HCT116 (cell line): ENCODE measurements at regions not wholly inside any gene's neighbourhood (a gene's known extent, or its start where the extent isn't known, plus 50 kb on each side); places are given as distances from the start of the nearest gene placed in this dataset.

ENCODE experiments used
- ATAC-seq: fragments of 200-7000 bp; cut with Tn5 transposase; 2 replicates; pipeline ENCODE4 v1.9.1; 2020; ENCODE audit warnings: mild to moderate bottlenecking, moderate library complexity
- BruUV-seq: library from RNA; stranded (reverse); fragments of 400-500 nt; replicated peaks from 2 replicates; lab custom pipeline; 2021; lab: Mats Ljungman, UMichigan
- CTCF ChIA-PET: fragments of 300-600 bp; sonication (Branson Sonifier 250); formaldehyde crosslinking; loops from one replicate; lab custom pipeline; 2021; ENCODE audit warnings: antibody characterized with exemption; lab: Charles Lee
- POLR2A ChIA-PET: fragments of 300-600, 350-600 bp; sonication (Branson Sonifier 250); formaldehyde crosslinking; loops from one replicate; lab custom pipeline; 2021; ENCODE audit warnings: antibody characterized with exemption; lab: Charles Lee
- RAD21 ChIA-PET, 2 experiments: fragments of 300-600 bp; sonication (Branson Sonifier 250); formaldehyde crosslinking; loops; one replicate each; lab custom pipeline; 2023; ENCODE audit warnings: low total read pairs in 2 of 2; ENCODE audit not compliant: uncharacterized antibody in 2 of 2, unreplicated experiment in 2 of 2, low non-redundant PET in 1 of 2; lab: Charles Lee
- DNase-seq: peaks from one replicate; pipeline ENCODE4 v3.0.0-alpha.2; 2010; ENCODE audit warnings: low read depth, low spot score
- H2AFZ ChIP-seq: fragments of 200-600 bp; shearing (Covaris generic), sonication (generic); 2 replicates; pipeline ENCODE4 v1.6.1; 2017; ENCODE audit warnings: low read depth, mixed run types, mixed read lengths, antibody characterized with exemption, low read length; ENCODE audit not compliant: poor library complexity, severe bottlenecking
- H3K27ac ChIP-seq: 2 replicates; pipeline ENCODE4 v1.5.1; 2012; ENCODE audit warnings: low read depth, low read length
- H3K27me3 ChIP-seq: fragments of 200-600 bp; sonication (generic); 2 replicates; pipeline ENCODE4 v1.6.1; 2016; ENCODE audit warnings: mixed run types, low read length, mixed read lengths; ENCODE audit not compliant: insufficient read depth
- H3K36me3 ChIP-seq, 2 experiments: fragments of 200-500 bp in 1 of 2; fragments of 200-600 bp in 1 of 2; sonication (Bioruptor generic) in 1 of 2; sonication (generic) in 1 of 2; 2 replicates each; pipeline versions ENCODE4 v1.5.1 to v1.6.1; 2014 to 2016; ENCODE audit warnings: low read length in 2 of 2, inconsistent platforms in 1 of 2, mixed read lengths in 1 of 2, mixed run types in 1 of 2; ENCODE audit not compliant: insufficient read depth in 2 of 2, control insufficient read depth in 1 of 2
- H3K4me1 ChIP-seq, 2 experiments: fragments of 200-600 bp in 1 of 2; sonication (generic) in 1 of 2; 2 replicates each; pipeline versions ENCODE4 v1.5.1 to v1.6.1; 2012 to 2017; ENCODE audit warnings: low read length in 2 of 2, inconsistent platforms in 1 of 2, mild to moderate bottlenecking in 1 of 2, mixed read lengths in 1 of 2, mixed run types in 1 of 2, moderate library complexity in 1 of 2; ENCODE audit not compliant: insufficient read depth in 2 of 2, control insufficient read depth in 1 of 2
- H3K4me2 ChIP-seq: fragments of 200-600 bp; sonication (generic); 2 replicates; pipeline ENCODE4 v1.6.1; 2017; ENCODE audit warnings: mixed run types, low read length, mixed read lengths
- H3K4me3 ChIP-seq, 2 experiments: fragments of 200-600 bp in 1 of 2; sonication (generic) in 1 of 2; replicated peaks in 1 of 2; 2 replicates each; pipeline ENCODE4 v1.5.1; 2011 to 2016; ENCODE audit warnings: low read length in 2 of 2, control low read depth in 1 of 2, low read depth in 1 of 2, mild to moderate bottlenecking in 1 of 2, mixed read lengths in 1 of 2, mixed run types in 1 of 2
- H3K79me2 ChIP-seq: fragments of 200-600 bp; sonication (generic); 2 replicates; pipeline ENCODE4 v1.6.1; 2017; ENCODE audit warnings: mild to moderate bottlenecking, mixed run types, low read length, moderate library complexity, mixed read lengths; ENCODE audit not compliant: insufficient read depth
- H3K9ac ChIP-seq: fragments of 200-600 bp; sonication (generic); 2 replicates; pipeline ENCODE4 v1.6.1; 2016; ENCODE audit warnings: low read length, mixed read lengths
- H3K9me2 ChIP-seq: fragments of 200-600 bp; sonication (generic), shearing (Covaris generic); 2 replicates; pipeline ENCODE4 v1.6.1; 2017; ENCODE audit warnings: mixed run types, mild to moderate bottlenecking, moderate library complexity; ENCODE audit not compliant: insufficient read depth
- H3K9me3 ChIP-seq, 2 experiments: fragments of 200-500 bp in 1 of 2; fragments of 200-600 bp in 1 of 2; sonication (Bioruptor generic) in 1 of 2; sonication (generic) in 1 of 2; 2 replicates each; pipeline ENCODE4 v1.6.1; 2014 to 2017; ENCODE audit warnings: low read length in 2 of 2, mixed read lengths in 2 of 2, inconsistent platforms in 1 of 2, low read depth in 1 of 2, mild to moderate bottlenecking in 1 of 2, mixed run types in 1 of 2, moderate library complexity in 1 of 2; ENCODE audit not compliant: control insufficient read depth in 1 of 2, insufficient read depth in 1 of 2
- H4K20me1 ChIP-seq: fragments of 200-600 bp; sonication (generic), shearing (Covaris generic); 2 replicates; pipeline ENCODE4 v1.6.1; 2017; ENCODE audit warnings: mixed run types, mild to moderate bottlenecking, moderate library complexity; ENCODE audit not compliant: insufficient read depth
- ATF3 ChIP-seq: IDR thresholded peaks from 2 replicates; pipeline ENCODE4 v1.6.1; 2012
- CEBPB ChIP-seq: IDR thresholded peaks from 2 replicates; pipeline ENCODE4 v1.6.1; 2012; ENCODE audit warnings: low read depth
- ELF1 ChIP-seq: IDR thresholded peaks from 2 replicates; pipeline ENCODE4 v1.6.1; 2012; ENCODE audit warnings: low read depth, borderline replicate concordance
- EZH2 ChIP-seq: fragments of 200-600 bp; sonication (generic); IDR thresholded peaks from 2 replicates; pipeline ENCODE4 v1.6.1; 2017; ENCODE audit warnings: antibody characterized with exemption, mixed run types
- EZH2phosphoT487 ChIP-seq: fragments of 200-600 bp; IDR thresholded peaks from 2 replicates; pipeline ENCODE4 v1.6.1; 2018; ENCODE audit warnings: antibody characterized with exemption, borderline replicate concordance
- FOSL1 ChIP-seq: IDR thresholded peaks from 2 replicates; pipeline ENCODE4 v1.6.1; 2012; ENCODE audit warnings: low read depth
- POLR2A ChIP-seq: IDR thresholded peaks from 2 replicates; pipeline ENCODE4 v1.7.0; 2011; ENCODE audit warnings: borderline replicate concordance; ENCODE audit not compliant: insufficient read depth, insufficient read length; ENCODE audit errors: extremely low read depth
- RAD21 ChIP-seq: IDR thresholded peaks from 2 replicates; pipeline ENCODE4 v1.6.1; 2012; ENCODE audit warnings: low read depth, mild to moderate bottlenecking
- SIN3A ChIP-seq: IDR thresholded peaks from 2 replicates; pipeline ENCODE4 v1.6.1; 2012; ENCODE audit warnings: low read depth
- SRF ChIP-seq: IDR thresholded peaks from 2 replicates; pipeline ENCODE4 v1.6.1; 2012; ENCODE audit warnings: low read depth
- ZBTB33 ChIP-seq: IDR thresholded peaks from 2 replicates; pipeline ENCODE4 v1.6.1; 2011; ENCODE audit warnings: mild to moderate bottlenecking, low read length, moderate library complexity; ENCODE audit not compliant: insufficient replicate concordance; ENCODE audit errors: extremely low read depth
- ZNF274 ChIP-seq: fragments of 200-500 bp; sonication (Bioruptor generic); IDR thresholded peaks from 2 replicates; pipeline ENCODE4 v1.6.1; 2014; ENCODE audit warnings: mild to moderate bottlenecking, low read depth, low read length, inconsistent platforms
- intact Hi-C: fragments of 100-400 bp; cut with micrococcal nuclease; formaldehyde crosslinking; loops from 2 replicates; pipeline ENCODE4 v1.10.0; 2022
- TF ChIP-seq, protein P1 (sequence below): IDR thresholded peaks from 2 replicates; pipeline ENCODE4 v1.6.1; 2012
- TF ChIP-seq, protein P2 (sequence below), 3 experiments: fragments of 200-600 bp in 1 of 3; sonication (generic) in 1 of 3; IDR thresholded peaks in 2 of 3; conservative IDR thresholded peaks in 1 of 3; 2 replicates each; pipeline ENCODE4 v1.5.1; 2012 to 2017; ENCODE audit warnings: low read depth in 2 of 3, low read length in 2 of 3, antibody characterized with exemption in 1 of 3, borderline replicate concordance in 1 of 3, control low read depth in 1 of 3, mild to moderate bottlenecking in 1 of 3, mixed read lengths in 1 of 3, mixed run types in 1 of 3, moderate library complexity in 1 of 3; ENCODE audit not compliant: insufficient read depth in 1 of 3

GRCh38 chr2:39517102-39517436 is 80.0 kb upstream of the MAP4K3 start:
- Histone ChIP-seq H3K4me2 (no peak overlapping the region), H3K9me2 (no peaks in the 10 kb centered on the region), H3K4me3 (no peak overlapping the region)
- DNase-seq = no peak
- no peak for TF ChIP-seq EZH2phosphoT487
- no peak for TF ChIP-seq ATF3
- TF ChIP-seq, protein P1, sequence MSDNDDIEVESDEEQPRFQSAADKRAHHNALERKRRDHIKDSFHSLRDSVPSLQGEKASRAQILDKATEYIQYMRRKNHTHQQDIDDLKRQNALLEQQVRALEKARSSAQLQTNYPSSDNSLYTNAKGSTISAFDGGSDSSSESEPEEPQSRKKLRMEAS = no peak
- no peak for TF ChIP-seq ZBTB33
- TF ChIP-seq SRF = no peak
- no peak for TF ChIP-seq EZH2
- TF ChIP-seq SIN3A = no peak
- TF ChIP-seq CEBPB = no peak
- TF ChIP-seq, protein P2, sequence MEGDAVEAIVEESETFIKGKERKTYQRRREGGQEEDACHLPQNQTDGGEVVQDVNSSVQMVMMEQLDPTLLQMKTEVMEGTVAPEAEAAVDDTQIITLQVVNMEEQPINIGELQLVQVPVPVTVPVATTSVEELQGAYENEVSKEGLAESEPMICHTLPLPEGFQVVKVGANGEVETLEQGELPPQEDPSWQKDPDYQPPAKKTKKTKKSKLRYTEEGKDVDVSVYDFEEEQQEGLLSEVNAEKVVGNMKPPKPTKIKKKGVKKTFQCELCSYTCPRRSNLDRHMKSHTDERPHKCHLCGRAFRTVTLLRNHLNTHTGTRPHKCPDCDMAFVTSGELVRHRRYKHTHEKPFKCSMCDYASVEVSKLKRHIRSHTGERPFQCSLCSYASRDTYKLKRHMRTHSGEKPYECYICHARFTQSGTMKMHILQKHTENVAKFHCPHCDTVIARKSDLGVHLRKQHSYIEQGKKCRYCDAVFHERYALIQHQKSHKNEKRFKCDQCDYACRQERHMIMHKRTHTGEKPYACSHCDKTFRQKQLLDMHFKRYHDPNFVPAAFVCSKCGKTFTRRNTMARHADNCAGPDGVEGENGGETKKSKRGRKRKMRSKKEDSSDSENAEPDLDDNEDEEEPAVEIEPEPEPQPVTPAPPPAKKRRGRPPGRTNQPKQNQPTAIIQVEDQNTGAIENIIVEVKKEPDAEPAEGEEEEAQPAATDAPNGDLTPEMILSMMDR (IDR thresholded peaks at IDR 0.05 in 2 of 3, conservative IDR thresholded peaks at IDR 0.05 in 1 of 3; ENCODE audit: borderline replicate concordance in 1 of 3, insufficient read depth in 1 of 3, low read depth in 2 of 3, low read length in 2 of 3) = no peak
- TF ChIP-seq RAD21 = no peak
- no peak for TF ChIP-seq FOSL1
- TF ChIP-seq POLR2A = no peak
- TF ChIP-seq ELF1 = no peak
- no peak for TF ChIP-seq ZNF274
- TF ChIP-seq, all 23 proteins: peak for 0
- ChIA-PET RAD21 (no interaction called here), CTCF (no interaction called here), POLR2A (no interaction called here)
- Histone ChIP-seq H3K27ac (no peak overlapping the region), H3K27me3 (no peaks in the 10 kb centered on the region), H3K4me1 (peaks cover 0 to 11% of the 10 kb centered on the region in 2 experiments; a peak in 2 of 4 replicates), H3K36me3 (no peaks in the 10 kb centered on the region), H3K79me2 (no peaks in the 10 kb centered on the region), H3K9me3 (peaks cover 0 to 7% of the 10 kb centered on the region in 2 experiments; a peak in 1 of 4 replicates), H3K9ac (no peak overlapping the region), H2AFZ (no peak overlapping the region), H4K20me1 (no peaks in the 10 kb centered on the region)
- intact Hi-C loops = loop anchor here (10.0 kb wide), 1 partner anchor 178 kb away; no protein-coding TSS in a partner anchor
- no peak for ATAC-seq
- no TSS peak for BruUV-seq
